ENCODE measurements at regions not wholly inside any gene's neighbourhood (a gene's known extent, or its start where the extent isn't known, plus 50 kb on each side); places are given as distances from the start of the nearest gene placed in this dataset.
A peak's percentile ranks its signal among the peaks of the same experiment; 100 is the strongest.
"Not testable (repeated sequence)": the region's sequence is repeated elsewhere in the genome, so short reads cannot be mapped to it uniquely, and the experiment has no call there.

- intact Hi-C loops (cut with DNase I); DNase-seq; ATAC-seq: not testable (repeated sequence)
Observed at GRCh38 chr1:117314951-117315350, 52.3 kb upstream of the MAN1A2 start.

GRCh38 chr1:117313555-117313954 is 53.7 kb upstream of the MAN1A2 start:
- intact Hi-C loops (cut with DNase I): no loop called here
- ATAC-seq: no peak
- no peak for DNase-seq

DNA sequence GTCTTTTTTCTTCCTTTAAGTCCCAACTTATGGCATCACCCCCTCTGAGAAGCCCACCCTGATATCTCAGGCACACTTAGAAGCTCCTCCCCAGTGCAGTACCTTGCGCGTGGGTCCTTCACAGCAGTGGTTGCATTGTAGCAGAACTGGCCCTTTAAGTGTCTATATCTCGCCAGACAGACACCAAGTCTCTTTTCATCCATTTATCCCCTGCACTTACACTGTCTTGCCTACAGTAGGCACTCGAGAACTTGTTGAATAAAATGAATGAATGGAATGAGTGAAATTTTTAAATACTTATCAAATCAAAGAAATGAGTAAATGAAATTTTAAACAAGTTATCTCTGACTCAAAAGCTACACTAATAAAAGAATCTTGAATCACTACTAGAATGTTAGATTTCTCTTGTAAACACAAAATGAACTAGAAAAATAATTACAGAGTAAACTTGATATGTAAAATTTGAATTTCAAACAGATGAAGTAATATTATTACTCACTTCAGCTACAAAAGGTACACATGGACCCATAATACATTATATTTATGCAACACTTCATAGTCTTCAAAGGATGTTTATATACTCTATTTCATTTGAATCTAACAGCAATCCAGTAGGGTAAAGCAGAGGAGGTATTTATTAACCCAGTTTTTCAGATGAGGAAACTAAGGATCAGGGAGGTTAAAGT is 54.7 kb upstream of the MAN1A2 start:
- peak in 1 of 2 donors; percentile 57 for ATAC-seq
- intact Hi-C loops (cut with DNase I): no loop called here

DNA sequence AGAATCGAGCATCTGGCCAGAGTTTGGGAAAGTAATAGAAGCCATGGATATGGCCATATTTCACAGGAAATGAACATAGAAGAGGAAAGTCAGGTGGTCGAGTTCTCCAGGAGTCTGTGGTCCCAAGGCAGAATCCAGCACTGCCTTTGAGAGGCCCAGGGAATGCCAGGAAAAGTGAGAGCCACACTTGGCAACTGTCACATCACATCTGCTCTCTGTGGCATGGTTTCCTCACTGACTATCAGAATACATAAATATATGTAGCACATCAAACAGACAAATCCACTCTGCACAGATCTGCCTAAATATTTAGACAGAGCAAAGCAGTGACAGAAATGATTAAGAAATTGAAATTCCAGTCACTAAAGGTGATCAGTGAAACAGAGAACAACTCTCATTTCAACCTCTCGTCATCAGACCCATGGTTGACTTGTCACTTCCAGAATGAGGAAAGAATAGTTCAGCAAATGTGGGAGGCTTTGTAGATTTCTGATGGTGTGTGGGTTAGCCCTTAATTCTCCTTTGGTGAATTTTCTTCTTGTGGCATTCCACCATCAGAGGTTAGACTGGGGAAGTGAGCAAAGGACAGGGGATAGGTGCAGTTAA is 58.8 kb upstream of the MAN1A2 start:
- DNase-seq (no peak), ATAC-seq (no peak)
- intact Hi-C loops (cut with DNase I): no loop called here

More for the DNA sequence above, 54.7 kb upstream of the MAN1A2 start:
- no peak for DNase-seq

- intact Hi-C loops (cut with DNase I): no loop called here
Observed at GRCh38 chr1:117301901-117302300, 65.3 kb upstream of the MAN1A2 start.

DNA sequence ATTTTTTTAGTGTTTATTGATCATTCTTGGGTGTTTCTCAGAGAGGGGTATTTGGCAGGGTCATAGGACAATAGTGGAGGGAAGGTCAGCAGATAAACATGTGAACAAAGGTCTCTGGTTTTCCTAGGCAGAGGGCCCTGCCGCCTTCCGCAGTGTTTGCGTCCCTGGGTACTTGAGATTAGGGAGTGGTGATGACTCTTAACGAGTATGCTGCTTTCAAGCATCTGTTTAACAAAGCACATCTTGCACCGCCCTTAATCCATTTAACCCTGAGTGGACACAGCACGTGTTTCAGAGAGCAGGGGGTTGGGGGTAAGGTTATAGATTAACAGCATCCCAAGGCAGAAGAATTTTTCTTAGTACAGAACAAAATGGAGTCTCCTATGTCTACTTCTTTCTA is 67.1 kb upstream of the MAN1A2 start:
- ATAC-seq; DNase-seq; intact Hi-C loops (cut with DNase I): not testable (repeated sequence)

More at GRCh38 chr1:117301901-117302300, 65.3 kb upstream of the MAN1A2 start:
- ATAC-seq (no peak), DNase-seq (no peak)

GRCh38 chr1:117295001-117295400 is 72.2 kb upstream of the MAN1A2 start:
- ATAC-seq: no peak
- intact Hi-C loops (cut with DNase I): no loop called here
- DNase-seq: no peak

DNA sequence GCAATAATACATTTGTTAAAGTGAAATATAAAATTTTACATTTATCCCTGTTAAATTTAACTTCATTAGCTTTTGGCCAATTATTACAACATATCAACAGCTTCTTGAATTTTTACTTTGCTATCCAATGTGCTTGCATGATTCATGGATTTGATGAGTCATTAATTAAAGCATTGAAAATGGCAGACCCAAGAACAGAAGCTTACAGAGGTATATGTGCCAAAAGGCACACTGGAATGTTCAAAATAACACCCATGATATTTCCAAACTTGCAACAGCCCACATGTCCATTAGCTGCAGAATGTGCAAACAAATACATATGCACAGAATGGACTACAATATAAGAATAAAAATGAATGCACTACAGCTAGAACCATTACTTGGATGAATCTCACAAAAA is 76.4 kb upstream of the MAN1A2 start:
- intact Hi-C loops (cut with DNase I): no loop called here
- ATAC-seq (no peak), DNase-seq (no peak)

DNA sequence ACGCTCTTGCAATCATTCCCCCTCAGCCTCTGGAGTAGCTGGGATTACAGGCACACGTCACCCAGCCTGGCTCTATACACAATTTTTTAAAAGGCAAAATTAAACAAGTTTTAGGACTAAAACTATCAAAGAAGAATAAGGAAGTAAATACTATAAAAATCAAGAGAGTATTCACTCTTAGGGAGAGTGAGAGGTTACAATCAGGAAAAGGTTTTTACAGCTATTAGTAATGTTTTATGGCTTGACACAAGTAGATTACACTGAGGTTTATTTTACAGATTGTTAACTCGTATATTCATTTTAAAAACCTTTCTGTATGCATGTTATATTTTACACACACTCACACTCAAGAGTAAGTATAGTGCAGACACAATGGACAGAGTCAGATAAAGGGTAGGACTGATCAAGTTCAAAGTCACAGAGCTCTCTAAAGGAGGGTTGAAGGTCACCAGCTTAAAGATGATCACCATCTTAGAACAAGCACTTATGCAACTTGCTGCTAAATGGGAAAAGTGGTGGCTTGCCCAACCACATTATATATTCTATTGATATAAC is 77.9 kb upstream of the MAN1A2 start:
- ATAC-seq (no peak), DNase-seq (no peak)
- intact Hi-C loops (cut with DNase I): no loop called here

GRCh38 chr1:117286562-117286961 is 75.8 kb upstream of the VTCN1 start:
- ATAC-seq: no peak
- DNase-seq: no peak
- intact Hi-C loops (cut with DNase I): no loop called here

DNA sequence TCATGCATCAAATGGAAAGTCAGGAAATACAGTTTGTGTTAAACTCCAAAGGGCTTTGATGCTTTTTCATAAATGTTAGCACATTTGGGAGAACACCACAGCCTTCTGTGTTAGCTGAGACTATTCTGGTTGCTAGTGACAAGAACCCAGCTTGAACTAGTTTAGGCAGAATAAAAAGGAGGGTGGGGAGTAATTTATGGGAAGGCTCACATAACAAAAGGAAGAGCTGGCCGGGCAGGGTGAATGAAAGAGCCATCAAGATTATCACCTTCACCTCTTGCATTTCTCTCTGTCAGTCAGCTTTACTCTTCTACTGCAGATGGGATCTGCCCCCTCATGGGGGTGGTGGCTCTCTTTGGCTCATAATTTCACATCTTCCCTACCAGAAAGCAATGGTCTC is 75.4 kb upstream of the VTCN1 start:
- DNase-seq: no peak
- no peak for ATAC-seq
- intact Hi-C loops (cut with DNase I): no loop called here

DNA sequence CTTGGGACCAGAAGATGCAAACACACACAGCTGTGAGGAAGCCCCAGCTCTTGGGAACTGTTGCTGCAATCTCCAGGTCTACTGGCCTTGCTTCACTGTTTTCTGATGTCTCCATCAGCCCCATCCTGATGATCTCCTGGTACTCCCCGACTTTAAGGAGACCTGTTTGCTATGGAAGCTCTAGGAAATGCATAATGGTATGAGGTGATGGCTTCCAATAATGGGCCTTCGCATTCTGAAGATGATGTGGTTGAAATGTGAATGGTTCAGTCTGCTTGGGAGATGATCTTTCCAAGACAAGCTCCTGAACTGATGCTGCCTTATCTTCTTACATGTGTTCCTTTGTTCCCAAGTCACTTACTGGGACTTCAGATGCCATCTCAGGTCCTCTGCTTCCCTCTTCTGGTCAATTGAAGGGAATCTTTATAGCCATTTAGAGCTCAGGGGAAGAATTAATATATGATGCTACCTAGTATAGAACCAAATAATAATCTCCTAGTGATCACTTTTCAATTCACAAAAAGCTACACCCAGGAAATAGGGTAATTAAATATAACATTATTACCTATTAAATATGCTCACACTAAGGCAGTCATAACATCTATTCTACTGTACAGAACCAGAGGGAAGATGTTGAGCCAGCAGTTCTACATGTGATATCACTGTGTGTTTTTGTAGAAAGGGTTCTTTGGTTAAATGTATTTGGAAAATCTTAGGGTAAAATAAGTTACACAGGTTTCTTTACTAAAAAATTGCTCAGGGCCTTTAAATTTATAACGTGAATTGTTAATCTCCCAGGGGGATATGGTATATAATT is 73.9 kb upstream of the VTCN1 start:
- no peak for DNase-seq
- intact Hi-C loops (cut with DNase I): loop anchor here (1.0 to 5.0 kb wide), 3 partner anchors 162 to 216 kb away; partner anchors contain the start of gene TRIM45 (in 1 of the 2)
- ATAC-seq: peak; percentile 72 to 90

DNA sequence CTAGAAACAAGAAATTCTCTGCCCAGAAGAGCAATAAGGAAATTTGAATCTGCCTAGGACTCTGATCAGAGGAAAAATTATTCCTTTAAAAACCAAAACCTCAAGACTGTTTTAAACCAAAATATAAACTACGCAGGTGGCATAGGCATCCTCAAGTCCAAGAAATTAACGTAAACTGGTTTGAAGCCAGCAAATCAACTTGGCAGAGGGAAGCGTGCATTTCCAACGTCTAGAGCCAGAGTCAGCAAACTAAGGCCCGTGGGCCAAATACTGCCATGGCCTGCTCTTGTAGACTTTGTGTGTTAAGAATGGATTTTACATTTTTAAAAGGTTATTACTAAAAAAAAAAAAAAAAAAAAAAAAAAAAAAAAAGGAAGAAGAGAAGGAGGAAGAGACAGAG is 67.8 kb upstream of the VTCN1 start:
- DNase-seq (no peak), ATAC-seq (no peak)
- intact Hi-C loops (cut with DNase I): no loop called here

GRCh38 chr1:117275055-117275454 is 64.3 kb upstream of the VTCN1 start:
- ATAC-seq: no peak
- no peak for DNase-seq
- intact Hi-C loops (cut with DNase I): no loop called here

- no peak for ATAC-seq
- intact Hi-C loops (cut with DNase I): no loop called here
- DNase-seq: no peak
Observed at GRCh38 chr1:117271959-117272358, 61.2 kb upstream of the VTCN1 start.

- no peak for ATAC-seq
- no peak for DNase-seq
- intact Hi-C loops (cut with DNase I): no loop called here
Observed at GRCh38 chr1:117271129-117271528, 60.4 kb upstream of the VTCN1 start.

GRCh38 chr1:117270679-117271078 is 60.0 kb upstream of the VTCN1 start:
- ATAC-seq: no peak
- no peak for DNase-seq
- intact Hi-C loops (cut with DNase I): no loop called here

DNA sequence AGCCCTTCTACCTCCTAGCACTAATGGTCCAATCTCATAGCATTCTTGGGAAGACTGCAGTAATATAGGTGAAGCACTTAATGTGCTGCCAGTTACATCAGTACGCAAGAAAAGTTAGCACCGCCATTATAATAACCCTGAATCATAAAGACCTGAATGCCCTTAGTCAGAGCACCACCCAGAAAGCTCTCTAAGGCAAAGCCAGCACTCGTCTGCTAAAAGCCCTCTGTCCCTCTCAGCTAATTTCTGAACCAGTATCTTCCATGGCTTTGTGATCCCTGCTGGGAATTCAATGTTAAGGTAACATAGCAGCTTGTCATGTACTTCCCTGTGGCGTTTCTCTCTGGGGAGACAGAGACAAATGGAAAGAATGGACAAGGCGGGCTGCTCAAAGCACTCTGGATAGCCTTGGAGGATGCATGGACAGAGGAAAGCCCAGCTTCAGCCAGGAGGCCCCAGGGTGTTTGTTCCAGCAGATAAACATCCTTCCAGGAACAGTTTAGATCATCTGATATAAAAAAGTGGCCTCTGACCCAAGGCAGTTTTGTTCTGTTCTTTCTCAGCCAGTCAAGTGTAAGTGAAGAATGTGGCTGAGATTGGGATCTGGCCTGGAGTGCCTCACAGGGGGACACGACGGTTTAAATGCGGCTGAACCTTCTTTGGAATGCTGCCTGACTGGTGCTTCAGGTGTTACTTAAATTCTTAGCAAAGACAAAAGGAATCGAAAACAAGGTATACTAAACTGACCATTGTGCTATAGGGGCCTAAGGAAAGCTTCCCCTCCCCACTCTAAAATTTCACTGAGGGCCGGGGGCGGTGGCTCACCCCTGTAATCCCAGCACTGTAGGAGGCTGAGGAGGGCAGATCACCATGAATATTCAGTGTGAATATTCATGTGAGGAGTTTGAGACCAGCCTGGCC is 58.1 kb upstream of the VTCN1 start:
- intact Hi-C loops (cut with DNase I): no loop called here
- DNase-seq (no peak), ATAC-seq (no peak)

GRCh38 chr1:117267232-117267774 is 56.6 kb upstream of the VTCN1 start:
- ATAC-seq (no peak), DNase-seq (no peak)
- intact Hi-C loops (cut with DNase I): no loop called here

All from left cardiac atrium (tissue), 4 donors.